HepG2 (cell line): ENCODE measurements at regions not wholly inside any gene's neighbourhood (a gene's known extent, or its start where the extent isn't known, plus 50 kb on each side); places are given as distances from the start of the nearest gene placed in this dataset.

Source experiments
- ATAC-seq: fragments of 200-7000 bp; cut with Tn5 transposase; 3 replicates; pipeline ENCODE4 v1.9.1; 2020; ENCODE audit warnings: mild to moderate bottlenecking, moderate library complexity
- BruUV-seq: library from RNA; stranded (reverse); fragments of 400-500 nt; replicated peaks from 2 replicates; lab custom pipeline; 2021; lab: Mats Ljungman, UMichigan
- CTCF ChIA-PET: fragments of 300-600 bp; formaldehyde crosslinking; extraction: SDS; loops from one replicate; lab custom pipeline; 2021; ENCODE audit warnings: low total read pairs, inconsistent platforms, low intra/inter-chr PET ratio; lab: Yijun Ruan, JAX
- POLR2A ChIA-PET: fragments of 350-600 bp; sonication (Branson Sonifier 250); formaldehyde crosslinking; loops from one replicate; lab custom pipeline; 2020; ENCODE audit warnings: antibody characterized with exemption, inconsistent platforms; lab: Yijun Ruan, JAX
- DNase-seq: peaks from one replicate; pipeline ENCODE4 v3.0.0-alpha.2; 2015; ENCODE audit warnings: low spot score
- FAIRE-seq: peaks from 3 replicates; lab custom pipeline; 2011; peaks lifted over from hg19 to GRCh38; lab: Jason Lieb, UNC
- H2AFZ ChIP-seq: one replicate; pipeline ENCODE4 v1.6.1; 2011; ENCODE audit warnings: low read length, inconsistent platforms
- H3K27ac ChIP-seq: fragments of 300-600 bp; 3 replicates; pipeline ENCODE4 v1.8.0; 2011; ENCODE audit warnings: mixed run types, mild to moderate bottlenecking, mixed read lengths, low read length, inconsistent platforms; ENCODE audit not compliant: insufficient read depth; ENCODE audit errors: extremely low read length
- H3K27me3 ChIP-seq, 2 experiments: fragments of 200-600 bp in 1 of 2; 2 replicates in 1 of 2; 3 replicates in 1 of 2; pipeline versions ENCODE4 v1.6.0 to v1.8.0; 2011; ENCODE audit warnings: low read length in 2 of 2, mild to moderate bottlenecking in 2 of 2, moderate library complexity in 2 of 2, inconsistent platforms in 1 of 2; ENCODE audit not compliant: insufficient read depth in 2 of 2, control insufficient read depth in 1 of 2
- H3K36me3 ChIP-seq, 2 experiments: fragments of 200-600 bp in 1 of 2; replicated peaks in 1 of 2; 2 replicates in 1 of 2; 3 replicates in 1 of 2; pipeline versions ENCODE4 v1.5.1 to v1.8.0; 2011; ENCODE audit warnings: low read length in 2 of 2, inconsistent platforms in 1 of 2; ENCODE audit not compliant: insufficient read depth in 2 of 2, control insufficient read depth in 1 of 2
- H3K4me1 ChIP-seq: 2 replicates; pipeline ENCODE4 v1.5.1; 2012; ENCODE audit warnings: low read length, inconsistent platforms; ENCODE audit not compliant: insufficient read depth
- H3K4me2 ChIP-seq: 2 replicates; pipeline ENCODE4 v1.6.0; 2011; ENCODE audit warnings: low read depth, low read length, inconsistent platforms
- H3K4me3 ChIP-seq, 3 experiments: fragments of 200-600 bp in 1 of 3; sonication (generic), shearing (Covaris generic) in 1 of 3; replicated peaks in 1 of 3; 2 replicates each; pipeline ENCODE4 v1.5.1; 2011 to 2016; ENCODE audit warnings: low read length in 3 of 3, inconsistent platforms in 2 of 3, low read depth in 2 of 3, mild to moderate bottlenecking in 2 of 3, control low read depth in 1 of 3, mixed read lengths in 1 of 3; ENCODE audit not compliant: insufficient read depth in 1 of 3
- H3K79me2 ChIP-seq: one replicate; pipeline ENCODE4 v1.6.1; 2011; ENCODE audit warnings: low read length, inconsistent platforms; ENCODE audit not compliant: insufficient read depth
- H3K9ac ChIP-seq: 2 replicates; pipeline ENCODE4 v1.6.0; 2011; ENCODE audit warnings: mild to moderate bottlenecking, low read depth, low read length, inconsistent platforms; ENCODE audit not compliant: insufficient read depth
- H3K9me3 ChIP-seq: 2 replicates; pipeline ENCODE4 v1.5.1; 2012; ENCODE audit warnings: mild to moderate bottlenecking, low read length
- H4K20me1 ChIP-seq: 2 replicates; pipeline ENCODE4 v1.6.0; 2011; ENCODE audit warnings: inconsistent platforms, mild to moderate bottlenecking, low read length, moderate library complexity; ENCODE audit not compliant: insufficient read depth
- CEBPB ChIP-seq: IDR thresholded peaks from 2 replicates; pipeline ENCODE4 v1.6.1; 2011; ENCODE audit warnings: low read depth, low read length, improper control_type of control experiment, borderline replicate concordance
- CREM ChIP-seq, 2 experiments: sonication (generic) in 1 of 2; formaldehyde crosslinking in 1 of 2; IDR thresholded peaks; 2 replicates each; pipeline versions ENCODE4 v1.4.0 to v1.6.1; 2016 to 2020; ENCODE audit warnings: antibody characterized with exemption in 1 of 2, mild to moderate bottlenecking in 1 of 2, missing genetic modification reagents in 1 of 2
- JARID2 ChIP-seq: sonication (generic); formaldehyde crosslinking; IDR thresholded peaks from 2 replicates; pipeline ENCODE4 v1.8.1; 2023; ENCODE audit warnings: missing genetic modification reagents, inconsistent platforms; ENCODE audit not compliant: insufficient replicate concordance
- MBD4 ChIP-seq: IDR thresholded peaks from 2 replicates; pipeline ENCODE4 v1.6.1; 2012; ENCODE audit warnings: low read length, inconsistent platforms, borderline replicate concordance
- SP4 ChIP-seq: sonication (generic); formaldehyde crosslinking; IDR thresholded peaks from 2 replicates; pipeline ENCODE4 v1.8.1; 2023; ENCODE audit warnings: mild to moderate bottlenecking, missing genetic modification reagents
- ZKSCAN1 ChIP-seq: fragments of 150-350 bp; IDR thresholded peaks from 2 replicates; pipeline ENCODE4 v1.6.1; 2014; ENCODE audit warnings: low read length
- ZNF331 ChIP-seq: sonication (generic); formaldehyde crosslinking; IDR thresholded peaks from 2 replicates; pipeline ENCODE4 v1.4.0; 2020; ENCODE audit warnings: missing genetic modification reagents
- ZNF484 ChIP-seq: sonication (generic); formaldehyde crosslinking; IDR thresholded peaks from 2 replicates; pipeline ENCODE4 v1.5.1; 2020; ENCODE audit warnings: mild to moderate bottlenecking, low read depth, missing genetic modification reagents, borderline replicate concordance
- ZNF530 ChIP-seq: sonication (generic); formaldehyde crosslinking; IDR thresholded peaks from 2 replicates; pipeline ENCODE4 v1.5.0; 2020; ENCODE audit warnings: low read depth, mild to moderate bottlenecking, missing genetic modification reagents
- ZNF737 ChIP-seq: sonication (generic); formaldehyde crosslinking; IDR thresholded peaks from 2 replicates; pipeline ENCODE4 v1.5.0; 2020; ENCODE audit warnings: missing genetic modification reagents, mild to moderate bottlenecking, borderline replicate concordance
- WGBS: methylation state at CpG from one replicate; pipeline ENCODE4 v1.1.6; 2017; ENCODE audit warnings: low lambda C conversion rate; 5-methylcytosine and 5-hydroxymethylcytosine counted together
- in situ Hi-C: cut with HindIII; loops from 2 replicates; pipeline ENCODE4 v1.10.0; 2017; ENCODE audit warnings: low pct_unique_long_range_greater_than_20kb; ENCODE audit not compliant: extremely low pct_ligation_motif_present
- intact Hi-C: fragments of 100-400 bp; cut with micrococcal nuclease; formaldehyde crosslinking; loops from one replicate; pipeline ENCODE4 v1.10.0; 2022; ENCODE audit not compliant: unreplicated experiment

GRCh38 chr2:52445686-52446085, 1321.9 kb upstream of the CHAC2 start (continued):
- TF ChIP-seq ZNF530 (CRISPR knock-in tag) (no peak), SP4 (CRISPR knock-in tag) (no peak)
- TF ChIP-seq, all 625 proteins: peak for 0

- Histone ChIP-seq H3K36me3 (no peaks in the 10 kb centered on the region), H3K4me1 (no peaks in the 10 kb centered on the region)
- TF ChIP-seq CREM (IDR thresholded peaks at IDR 0.05), result no peak
- no peak for TF ChIP-seq CREM (CRISPR knock-in tag; IDR thresholded peaks at IDR 0.05)
- no peak for TF ChIP-seq ZNF331 (CRISPR knock-in tag)
- no peak for TF ChIP-seq ZNF484 (CRISPR knock-in tag)
- no peak for TF ChIP-seq MBD4
- no peak for TF ChIP-seq ZKSCAN1
- TF ChIP-seq, all 625 proteins: peak for 0
- Histone ChIP-seq H2AFZ (no peak overlapping the region), H3K27me3 (no peaks in the 10 kb centered on the region), H3K9ac (no peak overlapping the region), H3K27ac (no peak overlapping the region), H3K9me3 (peaks cover 49% of the 10 kb centered on the region), H3K79me2 (no peaks in the 10 kb centered on the region), H3K4me2 (peak overlapping the region; percentile 28), H4K20me1 (no peaks in the 10 kb centered on the region), H3K4me3 (peak overlapping the region in 1 of 3 experiments; percentile 32; a peak in 2 of 6 replicates)
- DNase-seq (no peak), ATAC-seq (peak; percentile 55), FAIRE-seq (no peak)
- WGBS, result 46% methylated on average over 9 of the region's 12 CpGs
- in situ Hi-C loops, result no loop called here
- intact Hi-C loops, result no loop called here
- no TSS peak for BruUV-seq
- POLR2A ChIA-PET, result no interaction called here
- CTCF ChIA-PET, result no interaction called here
These were observed 1336.2 kb upstream of the CHAC2 start for GRCh38 chr2:52431352-52431760.

DNA sequence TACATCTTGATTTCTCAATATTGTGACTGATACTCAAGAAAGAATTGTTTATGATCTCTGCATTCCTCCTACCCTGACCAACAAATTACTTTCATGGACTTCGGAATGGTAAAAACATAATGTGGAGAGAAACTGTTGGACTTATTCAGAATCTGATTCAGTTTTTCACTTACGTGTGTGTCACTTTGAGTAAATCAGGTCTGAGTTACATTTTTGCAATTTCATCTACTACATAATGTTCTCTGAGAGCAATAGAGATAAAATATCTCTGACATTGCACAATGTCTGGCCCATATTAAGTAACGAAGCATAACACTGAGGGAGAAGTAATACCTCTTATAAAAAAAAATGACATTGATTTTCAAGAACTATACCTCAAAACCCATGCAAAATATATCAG, 1337.9 kb upstream of the CHAC2 start:
- intact Hi-C loops, result no loop called here
- H3K4me2 ChIP-seq, result no peak overlapping the region
- no peaks in the 10 kb centered on the region for H3K4me1 ChIP-seq
- H3K4me3 ChIP-seq, result no peak overlapping the region
- CTCF ChIA-PET, result no interaction called here
- H4K20me1 ChIP-seq, result no peaks in the 10 kb centered on the region
- no peak for TF ChIP-seq JARID2 (CRISPR knock-in tag)
- no peak for TF ChIP-seq ZNF737 (CRISPR knock-in tag)
- peak; percentile 58; the same call in 1 of the 2 replicates for TF ChIP-seq CEBPB
- DNase-seq, result no peak
- no peaks in the 10 kb centered on the region for H3K27me3 ChIP-seq
- no peak for FAIRE-seq
- POLR2A ChIA-PET, result no interaction called here
- H2AFZ ChIP-seq, result no peak overlapping the region
- no peak for ATAC-seq
- no peaks in the 10 kb centered on the region for H3K79me2 ChIP-seq
- peaks cover 34% of the 10 kb centered on the region for H3K9me3 ChIP-seq
- WGBS, result 33% methylated on average over 3 of the region's 3 CpGs
- in situ Hi-C loops, result no loop called here
- H3K36me3 ChIP-seq, result no peaks in the 10 kb centered on the region
- no peak overlapping the region for H3K27ac ChIP-seq
- H3K9ac ChIP-seq, result no peak overlapping the region
- no TSS peak for BruUV-seq
